NCI-H1092 (cell line): ENCODE measurements at regions not wholly inside any gene's neighbourhood (a gene's known extent, or its start where the extent isn't known, plus 50 kb on each side); places are given as distances from the start of the nearest gene placed in this dataset.

Source experiments
- DNase-seq: peaks from one replicate; lab custom pipeline; 2025; lab: John Stamatoyannopoulos, UW

DNA sequence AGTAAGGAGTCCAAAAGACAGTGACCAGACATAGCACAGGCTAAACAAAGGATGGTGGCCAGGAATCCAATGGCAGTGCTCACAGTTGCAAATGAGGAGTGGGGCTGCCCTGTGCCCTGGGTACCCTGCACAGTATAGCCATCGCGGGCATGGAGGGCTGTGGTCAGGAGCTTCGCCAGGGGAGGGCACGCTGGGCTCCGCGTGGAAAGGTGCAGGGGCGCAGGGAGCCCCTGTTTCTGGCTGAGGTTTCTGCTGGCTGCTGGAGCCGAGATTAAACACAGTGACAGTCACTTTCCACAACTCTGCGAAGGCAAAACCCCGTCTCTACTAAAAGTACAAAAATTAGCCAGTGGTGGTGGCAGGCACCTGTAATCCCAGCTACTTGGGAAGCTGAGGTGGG is 194.7 kb downstream of the GALR1 start:
- DNase-seq, result no peak

- DNase-seq, result no peak
Observed at GRCh38 chr18:77448046-77448445, 198.4 kb downstream of the GALR1 start.

DNA sequence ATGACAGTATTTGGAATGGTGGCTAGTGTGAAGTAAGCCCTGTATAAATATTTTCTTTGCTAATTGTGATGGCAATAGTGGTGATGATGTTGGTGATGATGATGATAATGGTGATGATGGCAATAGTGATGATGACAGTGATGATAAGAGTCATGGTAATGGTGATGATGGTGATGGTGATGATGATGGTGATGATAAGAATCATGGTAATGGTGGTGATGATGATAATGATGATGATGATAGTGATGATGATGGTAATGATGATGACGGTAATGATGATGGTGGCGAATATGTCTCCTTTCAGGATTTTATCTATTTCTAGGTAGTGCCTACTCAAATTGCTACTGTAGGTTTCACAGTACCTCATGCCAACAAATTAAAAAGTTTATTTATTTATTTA is 205.4 kb downstream of the GALR1 start:
- DNase-seq, result no peak

- no peak for DNase-seq
Observed at GRCh38 chr18:77457681-77458080, 208.0 kb downstream of the GALR1 start.

DNA sequence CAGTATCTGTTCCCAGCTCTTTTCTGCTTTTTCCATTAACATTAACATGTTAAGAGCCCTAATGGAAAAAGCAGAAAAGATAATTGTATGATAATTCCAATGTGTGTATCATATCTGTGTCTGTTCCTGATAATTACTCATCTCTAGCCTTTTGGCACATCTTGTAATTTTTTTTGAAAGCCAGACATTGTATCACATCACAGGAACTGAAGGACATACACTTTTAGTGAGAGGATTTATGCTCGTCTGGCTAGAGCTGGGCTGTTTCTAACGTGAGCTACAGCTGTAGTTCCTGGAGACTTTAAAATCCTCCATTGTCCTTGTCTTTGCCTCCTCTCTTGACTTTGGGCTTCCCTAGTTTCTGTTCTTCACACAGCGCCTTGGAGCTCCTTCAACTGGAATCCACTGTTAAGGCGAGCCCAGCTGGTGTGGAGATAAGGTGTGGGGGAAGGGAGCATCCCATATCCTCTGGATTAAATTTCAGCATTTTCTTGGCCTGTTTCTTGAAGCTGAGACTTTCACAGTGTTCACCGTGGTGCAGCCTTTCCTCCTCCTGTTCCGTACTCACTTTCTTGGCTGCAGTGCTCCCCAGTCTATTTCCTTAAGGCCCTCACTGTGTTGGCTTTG is 211.5 kb downstream of the GALR1 start:
- DNase-seq, result no peak

- no peak for DNase-seq
Observed at GRCh38 chr18:77464917-77465316, 215.3 kb downstream of the GALR1 start.

GRCh38 chr18:77466890-77467289 is 217.2 kb downstream of the GALR1 start:
- DNase-seq, result no peak

DNA sequence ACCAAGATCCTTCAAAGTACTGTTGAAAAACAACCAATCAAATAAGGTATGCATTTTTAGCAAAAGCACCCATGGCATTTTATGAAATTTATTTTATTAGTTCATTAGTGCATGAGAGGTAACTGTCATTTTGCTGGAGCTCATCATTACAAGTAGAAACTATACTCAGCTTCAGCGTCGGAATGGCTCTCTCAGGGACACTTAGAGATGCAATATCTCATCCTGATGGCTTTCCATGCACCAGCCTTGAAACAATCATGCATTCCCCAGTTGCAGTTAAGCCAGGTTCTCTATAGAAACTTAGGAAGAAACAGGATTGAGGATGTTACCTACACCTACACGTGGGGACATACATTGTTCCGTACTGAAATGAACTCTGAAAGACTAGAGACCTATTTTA is 219.5 kb downstream of the GALR1 start:
- no peak for DNase-seq

- DNase-seq, result no peak
Observed at GRCh38 chr18:77470569-77471413, 221.1 kb downstream of the GALR1 start.

DNA sequence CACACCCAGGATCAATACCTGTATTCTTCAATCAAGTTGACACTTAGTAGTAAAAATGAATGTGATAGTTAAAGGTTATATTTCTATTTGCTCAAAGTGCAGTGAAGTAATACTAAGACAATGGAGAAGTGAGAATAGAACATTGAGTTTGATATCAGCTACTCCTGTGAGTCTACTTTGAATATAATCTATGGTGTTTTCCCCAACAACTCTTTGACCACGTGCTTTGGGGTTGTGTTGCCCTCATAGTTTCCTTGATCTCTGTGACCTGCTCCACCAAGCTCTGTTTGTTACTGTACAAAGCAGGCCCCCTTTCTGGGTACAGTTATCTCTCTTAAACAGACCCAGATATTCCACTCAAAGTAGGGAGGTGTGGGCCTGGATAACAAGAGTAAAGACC is 222.9 kb downstream of the GALR1 start:
- DNase-seq, result no peak

DNA sequence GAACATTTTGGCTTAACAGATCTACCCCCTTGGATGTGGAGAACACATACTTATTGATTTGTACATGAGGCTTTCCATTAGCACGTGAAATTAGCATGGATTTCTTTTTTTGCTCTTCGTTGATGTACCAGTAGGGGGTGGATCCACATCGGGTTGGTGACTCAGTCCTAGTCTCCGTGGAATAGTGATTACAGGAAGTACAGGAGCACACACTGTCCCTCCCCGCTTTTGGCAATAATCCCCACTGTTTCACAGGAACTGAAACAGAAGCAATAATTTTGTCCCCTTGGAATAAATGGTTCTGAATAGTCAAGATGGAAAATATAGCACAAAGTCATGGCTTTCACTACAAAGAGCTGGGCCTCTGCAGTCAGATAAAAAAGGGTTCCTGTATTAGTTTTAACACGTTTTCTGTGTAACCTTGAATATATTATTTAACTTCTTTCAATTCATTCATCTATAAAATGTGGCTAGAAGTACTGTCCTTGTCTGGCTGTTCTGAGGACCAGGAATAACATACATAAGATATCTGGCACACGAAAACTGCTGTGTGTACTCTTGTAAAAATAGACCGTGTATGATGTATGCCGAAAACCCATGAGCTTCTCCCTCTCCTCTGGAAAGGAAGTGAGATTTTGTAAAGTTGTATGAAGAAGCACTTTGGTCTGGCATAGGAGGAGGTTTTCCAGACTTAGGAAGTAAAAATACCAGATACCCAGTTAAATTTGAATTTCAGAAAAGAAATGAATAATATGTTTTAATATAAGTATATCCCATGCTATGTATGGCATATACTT is 229.2 kb downstream of the GALR1 start:
- no peak for DNase-seq

- no peak for DNase-seq
Observed at GRCh38 chr18:77481541-77481940, 231.9 kb downstream of the GALR1 start.

DNA sequence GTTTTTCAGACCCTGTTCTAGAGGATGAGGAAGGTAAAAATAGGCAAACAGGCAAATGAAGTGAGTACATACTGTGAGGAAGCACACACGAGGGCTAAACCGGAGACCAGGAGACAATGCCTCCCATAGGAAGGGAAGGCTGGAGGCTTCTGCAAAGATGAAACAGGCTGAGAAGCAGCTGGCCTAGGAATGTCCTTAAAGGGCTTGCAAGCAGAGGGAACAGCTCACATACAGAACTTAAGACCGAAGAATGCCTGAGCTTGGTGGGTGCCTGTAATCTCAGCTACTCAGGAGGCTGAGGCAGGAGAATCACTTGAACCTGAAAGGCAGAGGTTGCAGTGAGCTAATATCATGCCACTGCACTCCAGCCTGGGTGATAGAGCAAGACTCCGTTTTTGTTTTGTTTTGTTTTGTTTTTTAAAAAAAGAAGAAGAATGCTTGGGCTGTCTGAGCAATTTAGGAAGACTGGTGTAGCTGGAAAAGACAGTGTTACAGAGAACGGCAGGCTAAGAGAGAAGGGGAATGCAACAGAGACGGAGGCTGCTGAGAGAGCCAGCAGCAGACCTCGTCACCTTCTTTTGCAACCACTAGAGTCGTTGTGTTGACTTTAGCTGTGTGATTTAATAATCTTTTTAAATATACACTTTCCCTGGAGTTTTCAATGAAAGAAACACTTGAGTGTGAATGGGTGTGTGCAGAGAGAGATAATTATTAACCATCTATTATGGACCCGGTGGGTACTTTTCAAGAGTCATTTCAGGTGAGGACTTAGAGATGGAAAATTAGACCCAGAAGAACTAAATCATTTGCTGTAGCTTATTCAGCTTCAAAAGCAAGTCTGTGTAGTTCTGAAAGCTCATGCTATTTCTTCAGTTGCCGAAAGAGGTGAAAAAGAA is 232.8 kb downstream of the GALR1 start:
- no peak for DNase-seq

GRCh38 chr18:77486985-77487384 is 237.3 kb downstream of the GALR1 start:
- DNase-seq, result no peak

DNA sequence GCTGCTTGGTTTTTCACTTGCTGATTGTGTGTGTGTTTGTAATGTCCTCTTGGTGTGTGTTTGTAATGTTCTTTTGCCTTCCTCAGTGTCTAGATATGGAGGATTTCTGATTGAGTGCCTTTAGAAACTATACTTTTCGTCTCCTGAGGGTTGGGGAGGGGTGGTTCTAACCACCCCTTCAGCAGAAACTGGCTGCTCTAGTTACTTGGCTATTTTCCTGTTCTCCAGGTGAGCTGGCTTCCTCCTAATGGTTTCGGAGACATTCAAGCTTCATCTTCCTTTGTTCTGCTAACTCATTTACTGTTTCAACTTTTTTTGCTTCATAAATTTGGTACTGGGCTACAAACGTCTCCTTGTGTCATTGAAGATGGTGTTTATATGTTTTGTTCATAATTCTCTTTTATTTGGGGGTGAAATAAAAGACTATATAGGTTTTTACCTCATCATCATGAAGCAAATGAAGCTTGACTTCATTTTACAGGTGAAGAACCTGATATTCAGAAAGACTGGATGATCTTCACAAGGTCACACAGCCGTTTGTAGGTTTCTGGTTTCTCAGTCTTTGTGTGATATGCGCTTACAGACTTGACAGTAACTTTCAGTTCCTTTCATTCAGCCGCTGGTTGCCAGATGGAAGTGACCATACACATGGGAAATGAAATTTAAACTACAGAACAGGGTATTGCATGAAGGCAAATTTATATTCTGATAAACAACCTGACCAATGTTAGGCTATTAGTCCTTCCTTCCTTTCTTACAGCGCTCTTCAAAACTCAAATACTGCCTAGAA is 238.5 kb downstream of the GALR1 start:
- no peak for DNase-seq

DNA sequence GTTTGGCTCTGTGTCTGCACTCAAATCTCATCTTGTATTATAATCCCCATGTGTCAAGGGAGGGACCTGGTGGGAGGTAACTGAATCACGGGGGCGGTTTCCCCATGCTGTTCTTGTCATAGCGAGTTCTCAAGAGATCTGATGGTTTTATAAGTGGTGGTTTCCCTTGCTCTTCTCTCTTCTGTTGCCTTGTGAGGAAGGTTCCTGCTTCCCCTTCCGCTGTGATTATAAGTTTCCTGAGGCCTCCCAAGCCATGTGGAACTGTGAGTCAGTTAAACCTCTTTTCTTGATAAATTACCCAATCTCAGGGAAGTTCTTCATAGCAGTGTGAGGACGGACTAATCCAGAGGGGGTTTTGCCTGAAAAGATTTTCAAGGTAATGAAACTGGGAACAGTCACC is 245.4 kb downstream of the GALR1 start:
- DNase-seq, result no peak

- no peak for DNase-seq
Observed at GRCh38 chr18:77495982-77496690, 246.5 kb downstream of the GALR1 start.

GRCh38 chr18:77501266-77501665 is 251.6 kb downstream of the GALR1 start:
- no peak for DNase-seq

- no peak for DNase-seq
Observed at GRCh38 chr18:77505499-77505898, 255.9 kb downstream of the GALR1 start.

- no peak for DNase-seq
Observed at GRCh38 chr18:77512152-77512551, 262.5 kb downstream of the GALR1 start.
